ENCODE measurements at regions not wholly inside any gene's neighbourhood (a gene's known extent, or its start where the extent isn't known, plus 50 kb on each side); places are given as distances from the start of the nearest gene placed in this dataset.

- no peak for DNase-seq
These were observed 227.2 kb downstream of the BRD1 start for GRCh38 chr22:49600468-49600867.

DNA sequence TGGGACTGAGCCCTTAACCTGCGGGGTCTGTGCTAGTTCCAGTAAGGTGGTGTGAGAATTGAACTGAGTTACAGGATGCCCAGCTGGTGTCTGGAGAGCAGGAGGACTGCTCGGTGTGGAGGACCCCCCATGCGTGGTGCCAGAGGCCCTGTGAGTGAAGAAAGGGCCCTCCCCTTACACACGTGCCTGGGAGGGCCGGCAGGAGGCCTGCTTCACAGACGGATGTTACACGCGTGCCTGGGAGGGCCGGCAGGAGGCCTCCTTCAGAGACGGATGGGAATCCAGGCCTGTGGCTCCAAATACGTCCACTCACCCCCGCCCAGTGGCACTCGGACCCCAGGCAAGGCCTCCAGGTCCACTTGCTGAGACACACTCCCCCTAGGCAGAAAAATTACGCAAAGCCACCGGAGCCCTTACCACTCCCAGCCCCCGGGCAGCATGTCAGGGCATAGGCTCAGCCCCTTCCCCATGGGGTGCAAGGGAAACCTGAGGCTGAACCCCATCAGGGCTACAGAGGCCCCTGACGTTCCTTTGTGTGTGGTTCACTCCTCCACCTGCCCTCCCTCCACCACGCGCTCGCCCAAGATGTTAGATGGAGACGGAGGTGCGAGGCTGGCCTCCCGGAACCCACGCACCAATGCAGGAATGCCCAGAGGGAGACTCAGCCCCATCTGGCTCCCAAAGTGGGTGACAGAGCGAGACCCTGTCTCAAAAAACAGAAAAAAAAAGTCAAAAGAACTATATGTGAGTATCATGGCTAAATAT, 227.8 kb downstream of the BRD1 start:
- no peak for DNase-seq

- no peak for DNase-seq
These were observed 228.6 kb downstream of the BRD1 start for GRCh38 chr22:49599039-49599438.

GRCh38 chr22:49598338-49598737, 229.3 kb downstream of the BRD1 start:
- no peak for DNase-seq

- no peak for DNase-seq
These were observed 230.1 kb downstream of the BRD1 start for GRCh38 chr22:49597428-49598039.

DNA sequence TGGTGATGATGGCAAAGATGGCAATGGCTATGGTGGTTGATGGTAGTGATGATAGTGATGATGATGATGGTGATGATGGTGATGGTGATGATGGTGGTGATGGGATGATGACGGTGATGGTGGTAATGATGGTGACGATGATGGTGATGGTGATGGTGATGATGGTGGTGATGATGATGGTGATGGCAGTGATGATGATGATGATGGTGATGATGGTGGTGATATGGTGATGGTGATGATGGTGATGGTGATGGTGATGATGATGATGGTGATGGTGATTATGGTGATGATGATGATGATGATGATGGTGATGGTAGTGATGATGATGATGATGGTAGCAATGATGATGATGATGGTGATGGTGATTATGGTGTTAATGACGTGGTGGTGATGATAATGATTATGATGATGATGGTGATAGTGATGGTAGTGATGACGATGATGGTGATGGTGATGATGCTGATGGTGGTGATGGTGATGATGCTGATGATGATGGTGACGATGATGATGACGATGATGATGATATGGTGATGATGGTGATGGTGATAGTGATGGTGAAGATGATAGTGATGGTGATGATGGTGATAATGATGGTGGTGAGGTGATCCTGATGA, 232.1 kb downstream of the BRD1 start:
- no peak for DNase-seq

GRCh38 chr22:49594078-49594477, 233.6 kb downstream of the BRD1 start:
- DNase-seq, result no peak

GRCh38 chr22:49593509-49593908, 234.2 kb downstream of the BRD1 start:
- no peak for DNase-seq

DNA sequence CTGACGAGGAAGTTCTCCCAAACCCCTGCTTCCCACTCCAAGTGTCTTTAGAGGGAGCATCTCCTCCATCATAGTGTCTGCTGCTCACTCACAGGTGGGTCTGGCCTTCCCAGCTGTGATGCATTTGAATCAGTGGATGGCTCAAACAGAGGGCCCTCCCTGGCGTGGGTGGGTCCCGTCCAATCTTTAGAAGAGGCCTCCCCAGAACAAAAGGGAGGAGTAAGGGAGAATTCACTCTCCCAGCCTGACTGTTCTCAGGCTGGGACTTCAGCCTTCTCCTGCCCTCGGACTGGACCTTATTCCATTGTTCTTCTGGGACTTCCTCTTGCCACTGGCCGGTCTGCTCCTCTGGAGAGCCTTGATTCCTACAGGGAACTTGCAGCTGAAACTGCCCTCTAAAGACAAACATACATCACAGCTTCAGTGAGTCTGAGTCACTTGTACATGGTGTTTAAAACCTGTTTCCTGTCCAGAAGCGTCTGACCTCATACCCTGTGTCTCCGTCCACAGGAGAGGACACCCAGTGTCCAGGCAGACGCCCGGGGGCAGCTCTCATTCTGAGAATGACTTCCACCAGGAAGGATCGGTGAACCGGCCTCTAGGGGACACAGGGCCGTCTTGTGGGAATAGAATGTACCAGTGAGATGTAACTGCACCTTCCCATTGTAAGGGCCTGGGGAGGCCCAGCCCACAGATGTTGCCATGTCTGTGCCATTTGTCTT, 234.7 kb downstream of the BRD1 start:
- DNase-seq, result no peak

- DNase-seq, result no peak
These were observed 236.7 kb downstream of the BRD1 start for GRCh38 chr22:49590851-49591445.

DNA sequence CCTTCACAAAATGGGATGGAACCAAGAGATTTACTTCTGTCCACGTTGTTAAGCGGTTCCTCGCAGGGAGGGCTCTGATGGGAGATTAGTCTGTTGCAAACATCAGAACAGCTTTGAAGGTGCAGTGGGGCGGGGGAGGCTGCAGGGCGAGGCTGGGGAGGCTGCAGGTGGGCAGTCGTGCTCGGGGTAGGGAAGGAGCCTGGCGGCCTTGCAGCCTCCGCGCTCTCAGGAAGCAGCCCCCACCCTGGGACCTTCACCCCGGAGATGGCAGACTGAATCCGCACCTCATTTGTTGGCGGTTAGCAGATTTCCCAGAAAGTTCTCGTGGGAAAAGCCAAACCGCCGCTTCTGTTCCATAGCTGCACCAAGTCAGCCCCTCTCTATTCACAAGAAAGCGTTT, 237.3 kb downstream of the BRD1 start:
- no peak for DNase-seq

DNA sequence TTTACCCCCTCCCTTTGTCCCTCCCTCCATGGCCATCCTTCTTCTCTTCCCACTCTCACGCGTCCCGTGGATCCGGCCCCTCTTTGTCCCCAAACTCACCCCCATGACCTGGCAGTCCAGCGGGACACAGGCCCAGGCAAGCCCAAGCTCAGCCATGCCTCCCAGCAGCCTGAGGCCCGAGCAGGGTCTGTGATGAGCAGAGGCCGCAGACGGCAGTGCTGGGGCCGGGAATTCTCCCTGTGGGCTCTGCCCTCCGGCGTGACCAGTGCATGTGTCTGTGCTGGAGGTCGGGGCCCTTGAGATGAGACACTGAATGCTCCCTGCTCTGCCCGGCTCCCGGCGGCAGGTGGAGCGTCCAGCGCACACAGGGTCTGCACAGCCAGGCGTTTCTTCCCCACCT, 237.9 kb downstream of the BRD1 start:
- DNase-seq, result no peak

DNA sequence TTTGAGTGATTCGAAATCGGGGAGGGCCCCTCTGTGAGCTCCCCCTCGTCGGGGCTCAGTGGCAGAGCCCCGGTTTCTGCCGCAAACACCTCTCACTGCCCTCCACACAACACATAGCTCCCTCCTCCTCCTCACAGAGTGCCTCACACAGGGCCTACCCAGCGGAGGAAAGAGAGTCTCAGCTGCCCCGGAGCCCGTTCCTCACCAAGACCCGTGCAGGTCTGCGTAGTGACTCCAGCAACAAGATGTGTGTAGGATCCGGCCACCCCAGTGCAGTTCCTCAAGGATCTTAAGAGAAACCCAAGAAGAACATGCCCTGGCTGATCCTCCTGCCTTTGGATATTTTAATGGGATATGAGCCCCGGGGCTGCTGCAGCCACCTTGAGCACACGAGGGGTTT, 238.4 kb downstream of the BRD1 start:
- no peak for DNase-seq

- no peak for DNase-seq
These were observed 238.9 kb downstream of the BRD1 start for GRCh38 chr22:49588739-49589138.

- DNase-seq, result no peak
These were observed 239.7 kb downstream of the BRD1 start for GRCh38 chr22:49587987-49588386.

DNA sequence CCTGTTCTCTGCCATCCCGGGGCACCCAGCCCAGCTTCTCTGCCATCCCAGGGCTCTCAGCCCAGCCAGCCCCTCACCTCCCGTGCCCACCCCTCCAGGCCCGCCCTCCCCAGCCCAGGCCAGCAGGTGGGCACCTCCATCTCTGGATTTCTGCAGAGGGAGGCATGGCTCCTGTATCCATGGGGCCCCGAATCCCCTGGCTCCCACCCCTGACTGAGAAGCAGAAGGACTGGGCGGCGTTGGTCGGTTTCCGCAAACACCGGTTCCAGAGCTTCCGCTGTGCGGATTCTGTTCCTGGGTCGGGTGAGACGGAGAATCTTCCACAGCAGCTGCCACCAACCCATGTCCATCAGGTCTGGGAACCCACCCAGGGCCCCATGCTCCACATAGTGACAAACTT, 240.3 kb downstream of the BRD1 start:
- DNase-seq, result no peak

DNA sequence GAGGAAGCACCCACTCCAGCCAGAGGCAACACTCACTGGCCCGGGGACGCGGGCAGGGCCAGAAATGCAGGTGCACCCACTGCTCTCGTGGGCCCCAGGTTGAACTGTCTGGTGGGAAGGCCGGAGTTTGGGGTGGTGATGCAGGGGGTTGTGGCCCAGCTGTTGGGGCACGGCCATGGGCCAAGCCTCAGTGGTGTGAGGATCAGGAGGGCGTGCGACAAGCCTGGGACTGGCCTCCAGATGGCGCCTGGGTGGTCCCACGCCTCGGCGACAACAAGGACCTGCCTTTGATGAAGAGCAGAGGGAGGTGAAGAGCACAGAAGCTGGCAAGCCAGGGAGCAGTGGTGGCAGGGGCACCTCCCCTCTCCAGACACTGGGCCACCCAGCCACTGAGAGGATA, 240.8 kb downstream of the BRD1 start:
- DNase-seq, result no peak

GRCh38 chr22:49586244-49586748, 241.4 kb downstream of the BRD1 start:
- no peak for DNase-seq

DNA sequence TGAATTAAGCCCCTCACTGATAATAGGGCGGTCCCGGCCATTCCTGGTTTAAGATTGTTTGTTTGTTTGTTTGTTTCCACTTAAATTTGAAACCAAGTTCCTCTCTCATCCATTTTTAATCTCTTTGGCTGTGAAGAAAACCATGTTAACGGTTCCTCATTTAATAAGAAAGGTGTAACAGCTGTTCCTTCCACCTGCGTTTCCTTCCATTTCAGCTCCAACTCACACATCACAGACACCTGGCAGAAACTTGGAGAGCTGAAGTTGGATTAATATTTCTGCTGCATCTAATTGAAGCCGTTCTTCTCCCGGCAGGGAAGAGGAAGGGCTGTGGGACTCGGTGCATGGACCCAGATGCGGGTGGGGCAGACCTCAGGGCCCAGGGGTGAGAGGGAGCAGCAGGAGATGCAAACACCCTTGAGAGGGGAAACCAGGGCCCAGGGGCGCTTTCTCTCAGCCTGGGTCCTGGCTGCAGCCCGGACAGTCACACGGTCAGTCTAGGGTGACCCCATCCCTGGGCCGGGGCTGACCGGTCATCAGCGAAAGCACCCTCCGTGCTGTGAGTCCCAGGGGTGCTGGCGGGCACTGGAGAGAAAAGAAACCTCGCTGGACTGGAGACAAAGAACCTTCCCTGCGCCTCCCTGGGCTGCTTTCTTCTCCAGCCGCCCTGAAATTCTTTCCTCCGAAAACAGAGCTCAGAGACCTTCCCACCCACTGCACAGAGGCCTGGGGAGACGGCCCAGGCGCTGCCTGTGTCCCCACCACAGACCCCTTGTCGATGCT, 242.0 kb downstream of the BRD1 start:
- no peak for DNase-seq

DNA sequence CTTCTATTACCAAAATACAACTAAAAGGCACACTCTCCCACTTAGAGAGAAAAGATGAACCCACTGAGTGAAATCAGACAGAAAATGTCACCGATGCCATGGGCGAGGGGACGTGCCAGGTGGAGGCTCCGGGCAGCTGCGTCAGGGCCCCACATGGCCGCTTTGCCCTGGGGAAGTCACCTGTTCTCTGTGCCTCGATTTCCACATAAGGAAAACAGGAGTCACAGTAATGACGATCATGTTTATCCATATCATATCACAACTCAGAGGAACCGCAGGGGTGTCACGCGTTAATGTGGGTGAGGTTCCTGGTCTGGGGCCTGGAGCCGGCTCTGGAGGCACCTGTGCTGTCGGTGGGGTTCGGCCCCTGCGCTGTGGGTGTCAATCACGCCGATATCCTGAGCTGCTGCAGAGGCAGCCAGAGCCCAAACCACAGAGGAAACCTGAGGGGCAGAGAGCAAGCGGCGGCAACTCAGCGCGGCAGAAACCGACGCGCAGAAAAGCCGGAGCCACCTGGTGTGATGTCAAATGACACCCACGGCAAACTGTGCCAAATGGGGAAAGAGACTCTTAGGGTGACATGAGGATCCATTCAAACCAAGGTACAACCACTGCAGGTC, 243.7 kb downstream of the BRD1 start:
- no peak for DNase-seq

DNA sequence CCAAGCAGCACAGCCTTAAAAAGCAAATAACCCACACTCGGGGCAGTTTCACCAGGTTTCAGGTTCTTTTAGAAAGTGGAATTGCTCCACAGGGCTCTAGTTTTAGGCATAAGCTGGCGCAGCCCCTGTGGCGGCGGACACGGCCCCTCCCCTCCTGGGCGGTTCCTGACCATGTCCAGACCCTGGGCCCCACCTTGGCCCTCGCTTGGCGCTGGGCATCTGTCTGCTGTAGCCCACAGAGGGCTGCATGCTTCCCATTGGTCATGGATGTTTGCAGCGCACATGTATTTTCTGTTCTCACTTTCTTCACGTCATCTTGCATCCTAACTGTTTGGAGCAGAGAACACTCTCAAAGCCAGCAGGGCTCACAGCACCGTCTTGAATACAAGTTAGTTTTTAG, 244.3 kb downstream of the BRD1 start:
- no peak for DNase-seq

DNA sequence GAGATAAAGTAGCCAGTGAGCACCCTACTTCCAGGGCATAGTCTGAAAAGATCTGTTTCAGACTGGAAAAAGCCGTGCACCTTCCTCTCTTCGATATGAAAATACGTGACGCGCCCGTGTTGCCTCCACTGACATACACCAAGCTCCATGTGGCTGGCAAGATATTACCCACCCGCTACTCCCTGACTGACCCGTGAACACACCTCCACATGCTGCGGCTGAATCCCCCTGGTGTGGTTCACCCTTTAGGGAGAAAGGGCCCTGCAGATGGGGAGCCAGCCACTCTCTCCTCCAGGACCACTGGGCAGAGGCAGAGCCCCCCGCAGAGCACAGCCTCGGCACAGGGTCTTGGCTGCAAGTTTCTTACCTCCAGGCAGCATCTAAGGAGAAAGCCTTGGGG, 245.0 kb downstream of the BRD1 start:
- no peak for DNase-seq

All from GOT3 (cell line).